Ishikawa (cell line): ENCODE measurements at regions not wholly inside any gene's neighbourhood (a gene's known extent, or its start where the extent isn't known, plus 50 kb on each side); places are given as distances from the start of the nearest gene placed in this dataset.

Experiments used
- EP300 ChIP-seq: IDR thresholded peaks from 2 replicates; pipeline ENCODE4 v1.6.1; 2012; ENCODE audit warnings: borderline replicate concordance
- REST ChIP-seq: IDR thresholded peaks from 2 replicates; pipeline ENCODE4 v1.6.1; 2012; ENCODE audit warnings: low read depth, mild to moderate bottlenecking

GRCh38 chr2:55807900-55808299, 114.3 kb upstream of the PNPT1 start:
- no peak for TF ChIP-seq REST
- TF ChIP-seq EP300 = no peak
